Breast epithelium (tissue), 4 donors: ENCODE measurements at regions not wholly inside any gene's neighbourhood (a gene's known extent, or its start where the extent isn't known, plus 50 kb on each side); places are given as distances from the start of the nearest gene placed in this dataset.
A peak's percentile ranks its signal among the peaks of the same experiment; 100 is the strongest.

Source experiments
- DNase-seq, 2 donors: peaks; one replicate each; pipeline ENCODE4 v3.0.0-alpha.2; 2019; ENCODE audit warnings: low spot score in 2 of 2
- H3K27ac ChIP-seq, 2 donors: fragments of 200-600 bp; sonication (generic) in 1 of 2; one replicate each; pipeline ENCODE4 v1.5.1; 2016 to 2019; ENCODE audit warnings: mild to moderate bottlenecking in 1 of 2
- H3K27me3 ChIP-seq, 2 donors: fragments of 200-600 bp; sonication (generic) in 1 of 2; one replicate each; pipeline versions ENCODE4 v1.5.1 to v1.6.0; 2017 to 2019; ENCODE audit warnings: control low read depth in 1 of 2, mild to moderate bottlenecking in 1 of 2
- H3K36me3 ChIP-seq: fragments of 200-600 bp; one replicate; pipeline ENCODE4 v1.5.1; 2019
- H3K4me1 ChIP-seq, 2 donors: fragments of 200-600 bp; sonication (generic); one replicate each; pipeline ENCODE4 v1.5.1; 2016 to 2019; ENCODE audit warnings: control low read depth in 1 of 2
- H3K4me3 ChIP-seq, 3 donors: fragments of 200-600 bp; sonication (generic); 1 replicate in 2 of 3; 2 replicates in 1 of 3; pipeline ENCODE4 v1.5.1; 2016 to 2019; ENCODE audit warnings: mild to moderate bottlenecking in 3 of 3, moderate library complexity in 2 of 3
- H3K9me3 ChIP-seq, 2 donors: fragments of 200-600 bp; sonication (generic) in 1 of 2; one replicate each; pipeline ENCODE4 v1.5.1; 2016 to 2019; ENCODE audit warnings: control low read depth in 1 of 2
- CTCF ChIP-seq, 3 donors: fragments of 450-650 bp; IDR thresholded peaks; one replicate each; pipeline ENCODE4 v1.5.1; 2016 to 2017; ENCODE audit warnings: antibody characterized with exemption in 3 of 3, mild to moderate bottlenecking in 3 of 3, moderate library complexity in 3 of 3
- POLR2A ChIP-seq: fragments of 450-650 bp; IDR thresholded peaks from one replicate; pipeline ENCODE4 v1.6.1; 2016; ENCODE audit warnings: antibody characterized with exemption, mild to moderate bottlenecking, moderate library complexity
- POLR2AphosphoS5 ChIP-seq, 3 donors: sonication (generic); formaldehyde crosslinking; IDR thresholded peaks; one replicate each; pipeline ENCODE4 v1.6.1; 2017; ENCODE audit warnings: antibody characterized with exemption in 3 of 3
- intact Hi-C: fragments of 100-400 bp; cut with DNase I; formaldehyde crosslinking; loops from one replicate; pipeline ENCODE4 v1.15.1; 2023; ENCODE audit warnings: low total_unique reads

GRCh38 chr7:32161708-32162107, 91.5 kb upstream of the PDE1C start:
- Histone ChIP-seq H3K27ac (no peak overlapping the region), H3K36me3 (no peaks in the 10 kb centered on the region), H3K4me1 (no peaks in the 10 kb centered on the region), H3K4me3 (no peak overlapping the region), H3K27me3 (no peaks in the 10 kb centered on the region), H3K9me3 (no peaks in the 10 kb centered on the region)
- no peak for DNase-seq
- intact Hi-C loops = no loop called here
- TF ChIP-seq CTCF (IDR thresholded peaks at IDR 0.05) (no peak), POLR2A (no peak), POLR2AphosphoS5 (IDR thresholded peaks at IDR 0.05) (no peak)

GRCh38 chr7:32158751-32159745, 88.8 kb upstream of the PDE1C start:
- Histone ChIP-seq H3K27me3 (no peaks in the 10 kb centered on the region), H3K27ac (no peak overlapping the region), H3K4me1 (no peaks in the 10 kb centered on the region), H3K36me3 (no peaks in the 10 kb centered on the region), H3K4me3 (no peak overlapping the region), H3K9me3 (no peaks in the 10 kb centered on the region)
- TF ChIP-seq POLR2AphosphoS5 (IDR thresholded peaks at IDR 0.05) (no peak), CTCF (IDR thresholded peaks at IDR 0.05) (no peak), POLR2A (no peak)
- DNase-seq = no peak
- intact Hi-C loops = no loop called here

GRCh38 chr7:32158076-32158475, 87.9 kb upstream of the PDE1C start:
- H3K9me3 ChIP-seq = no peaks in the 10 kb centered on the region
- H3K4me1 ChIP-seq = no peaks in the 10 kb centered on the region
- no peak overlapping the region for H3K27ac ChIP-seq
- no peak for DNase-seq
- H3K27me3 ChIP-seq = no peaks in the 10 kb centered on the region
- no peaks in the 10 kb centered on the region for H3K36me3 ChIP-seq
- no peak overlapping the region for H3K4me3 ChIP-seq
- intact Hi-C loops = no loop called here
- TF ChIP-seq CTCF (IDR thresholded peaks at IDR 0.05) (no peak), POLR2AphosphoS5 (IDR thresholded peaks at IDR 0.05) (no peak), POLR2A (no peak)

- TF ChIP-seq CTCF (IDR thresholded peaks at IDR 0.05) (no peak), POLR2AphosphoS5 (IDR thresholded peaks at IDR 0.05) (no peak), POLR2A (no peak)
Measured at GRCh38 chr7:32155712-32156111, 85.5 kb upstream of the PDE1C start.

GRCh38 chr7:32154797-32155196, 84.6 kb upstream of the PDE1C start:
- no peak overlapping the region for H3K27ac ChIP-seq
- TF ChIP-seq CTCF (IDR thresholded peaks at IDR 0.05) (no peak), POLR2AphosphoS5 (IDR thresholded peaks at IDR 0.05) (no peak), POLR2A (no peak)
- H3K36me3 ChIP-seq = no peaks in the 10 kb centered on the region
- no peaks in the 10 kb centered on the region for H3K4me1 ChIP-seq
- intact Hi-C loops = no loop called here
- H3K27me3 ChIP-seq = no peaks in the 10 kb centered on the region
- H3K9me3 ChIP-seq = no peaks in the 10 kb centered on the region
- DNase-seq = peak in 1 of 2 donors; percentile 48
- no peak overlapping the region for H3K4me3 ChIP-seq

More at GRCh38 chr7:32155712-32156111, 85.5 kb upstream of the PDE1C start:
- no peaks in the 10 kb centered on the region for H3K9me3 ChIP-seq
- no peaks in the 10 kb centered on the region for H3K4me1 ChIP-seq
- H3K27ac ChIP-seq = no peak overlapping the region
- no peaks in the 10 kb centered on the region for H3K27me3 ChIP-seq
- no peak overlapping the region for H3K4me3 ChIP-seq
- intact Hi-C loops = no loop called here
- no peaks in the 10 kb centered on the region for H3K36me3 ChIP-seq
- no peak for DNase-seq
